HCT116 (cell line): ENCODE measurements at regions not wholly inside any gene's neighbourhood (a gene's known extent, or its start where the extent isn't known, plus 50 kb on each side); places are given as distances from the start of the nearest gene placed in this dataset.

ENCODE experiments used
- ATAC-seq: fragments of 200-7000 bp; cut with Tn5 transposase; 2 replicates; pipeline ENCODE4 v1.9.1; 2020; ENCODE audit warnings: mild to moderate bottlenecking, moderate library complexity
- BruUV-seq: library from RNA; stranded (reverse); fragments of 400-500 nt; replicated peaks from 2 replicates; lab custom pipeline; 2021; lab: Mats Ljungman, UMichigan
- CTCF ChIA-PET: fragments of 300-600 bp; sonication (Branson Sonifier 250); formaldehyde crosslinking; loops from one replicate; lab custom pipeline; 2021; ENCODE audit warnings: antibody characterized with exemption; lab: Charles Lee
- POLR2A ChIA-PET: fragments of 300-600, 350-600 bp; sonication (Branson Sonifier 250); formaldehyde crosslinking; loops from one replicate; lab custom pipeline; 2021; ENCODE audit warnings: antibody characterized with exemption; lab: Charles Lee
- RAD21 ChIA-PET, 2 experiments: fragments of 300-600 bp; sonication (Branson Sonifier 250); formaldehyde crosslinking; loops; one replicate each; lab custom pipeline; 2023; ENCODE audit warnings: low total read pairs in 2 of 2; ENCODE audit not compliant: uncharacterized antibody in 2 of 2, unreplicated experiment in 2 of 2, low non-redundant PET in 1 of 2; lab: Charles Lee
- DNase-seq: peaks from one replicate; pipeline ENCODE4 v3.0.0-alpha.2; 2010; ENCODE audit warnings: low read depth, low spot score
- H2AFZ ChIP-seq: fragments of 200-600 bp; shearing (Covaris generic), sonication (generic); 2 replicates; pipeline ENCODE4 v1.6.1; 2017; ENCODE audit warnings: low read depth, mixed run types, mixed read lengths, antibody characterized with exemption, low read length; ENCODE audit not compliant: poor library complexity, severe bottlenecking
- H3K27ac ChIP-seq: 2 replicates; pipeline ENCODE4 v1.5.1; 2012; ENCODE audit warnings: low read depth, low read length
- H3K27me3 ChIP-seq: fragments of 200-600 bp; sonication (generic); 2 replicates; pipeline ENCODE4 v1.6.1; 2016; ENCODE audit warnings: mixed run types, low read length, mixed read lengths; ENCODE audit not compliant: insufficient read depth
- H3K36me3 ChIP-seq, 2 experiments: fragments of 200-500 bp in 1 of 2; fragments of 200-600 bp in 1 of 2; sonication (Bioruptor generic) in 1 of 2; sonication (generic) in 1 of 2; 2 replicates each; pipeline versions ENCODE4 v1.5.1 to v1.6.1; 2014 to 2016; ENCODE audit warnings: low read length in 2 of 2, inconsistent platforms in 1 of 2, mixed read lengths in 1 of 2, mixed run types in 1 of 2; ENCODE audit not compliant: insufficient read depth in 2 of 2, control insufficient read depth in 1 of 2
- H3K4me1 ChIP-seq, 2 experiments: fragments of 200-600 bp in 1 of 2; sonication (generic) in 1 of 2; 2 replicates each; pipeline versions ENCODE4 v1.5.1 to v1.6.1; 2012 to 2017; ENCODE audit warnings: low read length in 2 of 2, inconsistent platforms in 1 of 2, mild to moderate bottlenecking in 1 of 2, mixed read lengths in 1 of 2, mixed run types in 1 of 2, moderate library complexity in 1 of 2; ENCODE audit not compliant: insufficient read depth in 2 of 2, control insufficient read depth in 1 of 2
- H3K4me2 ChIP-seq: fragments of 200-600 bp; sonication (generic); 2 replicates; pipeline ENCODE4 v1.6.1; 2017; ENCODE audit warnings: mixed run types, low read length, mixed read lengths
- H3K4me3 ChIP-seq, 2 experiments: fragments of 200-600 bp in 1 of 2; sonication (generic) in 1 of 2; replicated peaks in 1 of 2; 2 replicates each; pipeline ENCODE4 v1.5.1; 2011 to 2016; ENCODE audit warnings: low read length in 2 of 2, control low read depth in 1 of 2, low read depth in 1 of 2, mild to moderate bottlenecking in 1 of 2, mixed read lengths in 1 of 2, mixed run types in 1 of 2
- H3K79me2 ChIP-seq: fragments of 200-600 bp; sonication (generic); 2 replicates; pipeline ENCODE4 v1.6.1; 2017; ENCODE audit warnings: mild to moderate bottlenecking, mixed run types, low read length, moderate library complexity, mixed read lengths; ENCODE audit not compliant: insufficient read depth
- H3K9ac ChIP-seq: fragments of 200-600 bp; sonication (generic); 2 replicates; pipeline ENCODE4 v1.6.1; 2016; ENCODE audit warnings: low read length, mixed read lengths
- H3K9me2 ChIP-seq: fragments of 200-600 bp; sonication (generic), shearing (Covaris generic); 2 replicates; pipeline ENCODE4 v1.6.1; 2017; ENCODE audit warnings: mixed run types, mild to moderate bottlenecking, moderate library complexity; ENCODE audit not compliant: insufficient read depth
- H3K9me3 ChIP-seq, 2 experiments: fragments of 200-500 bp in 1 of 2; fragments of 200-600 bp in 1 of 2; sonication (Bioruptor generic) in 1 of 2; sonication (generic) in 1 of 2; 2 replicates each; pipeline ENCODE4 v1.6.1; 2014 to 2017; ENCODE audit warnings: low read length in 2 of 2, mixed read lengths in 2 of 2, inconsistent platforms in 1 of 2, low read depth in 1 of 2, mild to moderate bottlenecking in 1 of 2, mixed run types in 1 of 2, moderate library complexity in 1 of 2; ENCODE audit not compliant: control insufficient read depth in 1 of 2, insufficient read depth in 1 of 2
- H4K20me1 ChIP-seq: fragments of 200-600 bp; sonication (generic), shearing (Covaris generic); 2 replicates; pipeline ENCODE4 v1.6.1; 2017; ENCODE audit warnings: mixed run types, mild to moderate bottlenecking, moderate library complexity; ENCODE audit not compliant: insufficient read depth
- CBX3 ChIP-seq: IDR thresholded peaks from 2 replicates; pipeline ENCODE4 v1.6.1; 2012; ENCODE audit warnings: low read depth
- EGR1 ChIP-seq: IDR thresholded peaks from 2 replicates; pipeline ENCODE4 v1.6.1; 2012; ENCODE audit warnings: low read depth
- EZH2 ChIP-seq: fragments of 200-600 bp; sonication (generic); IDR thresholded peaks from 2 replicates; pipeline ENCODE4 v1.6.1; 2017; ENCODE audit warnings: antibody characterized with exemption, mixed run types
- EZH2phosphoT487 ChIP-seq: fragments of 200-600 bp; IDR thresholded peaks from 2 replicates; pipeline ENCODE4 v1.6.1; 2018; ENCODE audit warnings: antibody characterized with exemption, borderline replicate concordance
- JUND ChIP-seq: IDR thresholded peaks from 2 replicates; pipeline ENCODE4 v1.6.1; 2012
- POLR2A ChIP-seq: IDR thresholded peaks from 2 replicates; pipeline ENCODE4 v1.7.0; 2011; ENCODE audit warnings: borderline replicate concordance; ENCODE audit not compliant: insufficient read depth, insufficient read length; ENCODE audit errors: extremely low read depth
- REST ChIP-seq: IDR thresholded peaks from 2 replicates; pipeline ENCODE4 v1.6.1; 2012; ENCODE audit warnings: low read depth
- SP1 ChIP-seq: IDR thresholded peaks from 2 replicates; pipeline ENCODE4 v1.6.1; 2012; ENCODE audit warnings: low read depth
- SRF ChIP-seq: IDR thresholded peaks from 2 replicates; pipeline ENCODE4 v1.6.1; 2012; ENCODE audit warnings: low read depth
- ZBTB33 ChIP-seq: IDR thresholded peaks from 2 replicates; pipeline ENCODE4 v1.6.1; 2011; ENCODE audit warnings: mild to moderate bottlenecking, low read length, moderate library complexity; ENCODE audit not compliant: insufficient replicate concordance; ENCODE audit errors: extremely low read depth
- intact Hi-C: fragments of 100-400 bp; cut with micrococcal nuclease; formaldehyde crosslinking; loops from 2 replicates; pipeline ENCODE4 v1.10.0; 2022

- TF ChIP-seq REST = no peak
- TF ChIP-seq EGR1 = no peak
- TF ChIP-seq EZH2phosphoT487 = no peak
- TF ChIP-seq SRF = no peak
- no peak for TF ChIP-seq POLR2A
- TF ChIP-seq EZH2 = no peak
- no peak for TF ChIP-seq JUND
- TF ChIP-seq CBX3 = no peak
- TF ChIP-seq ZBTB33 = no peak
- TF ChIP-seq SP1 = no peak
- Histone ChIP-seq H3K4me2 (no peak overlapping the region), H3K36me3 (no peaks in the 10 kb centered on the region), H3K9me3 (no peaks in the 10 kb centered on the region), H3K79me2 (no peaks in the 10 kb centered on the region), H3K9ac (no peak overlapping the region), H4K20me1 (no peaks in the 10 kb centered on the region), H3K9me2 (no peaks in the 10 kb centered on the region), H3K4me3 (no peak overlapping the region), H2AFZ (no peak overlapping the region), H3K27ac (no peak overlapping the region), H3K4me1 (peaks cover 0 to 33% of the 10 kb centered on the region in 2 experiments; a peak in 3 of 4 replicates), H3K27me3 (no peaks in the 10 kb centered on the region)
- ChIA-PET RAD21 (no interaction called here), POLR2A (no interaction called here), CTCF (no interaction called here)
- intact Hi-C loops = no loop called here
- BruUV-seq = no TSS peak
- no peak for DNase-seq
- no peak for ATAC-seq
Observed at GRCh38 chr2:220281771-220282170, 654.3 kb downstream of the SLC4A3 start.
